NCI-H82 (cell line): ENCODE measurements at regions not wholly inside any gene's neighbourhood (a gene's known extent, or its start where the extent isn't known, plus 50 kb on each side); places are given as distances from the start of the nearest gene placed in this dataset.

Experiments
- DNase-seq: peaks from one replicate; lab custom pipeline; 2025; lab: John Stamatoyannopoulos, UW

- DNase-seq: no peak
These were observed 281.9 kb upstream of the FN1 start for GRCh38 chr2:215717501-215718381.

- DNase-seq: no peak
These were observed 281.1 kb upstream of the FN1 start for GRCh38 chr2:215716956-215717355.

GRCh38 chr2:215712871-215713790 is 277.3 kb upstream of the FN1 start:
- DNase-seq: peak; percentile 46

GRCh38 chr2:215712219-215712868 is 276.5 kb upstream of the FN1 start:
- peak; percentile 46 for DNase-seq

- DNase-seq: no peak
These were observed 275.7 kb upstream of the FN1 start for GRCh38 chr2:215711471-215712034.

- no peak for DNase-seq
These were observed 271.7 kb upstream of the FN1 start for GRCh38 chr2:215707608-215708007.

GRCh38 chr2:215705771-215706361 is 270.0 kb upstream of the FN1 start:
- DNase-seq: peak; percentile 97

- no peak for DNase-seq
These were observed 269.4 kb upstream of the FN1 start for GRCh38 chr2:215705281-215705680.

- DNase-seq: no peak
These were observed 266.4 kb upstream of the FN1 start for GRCh38 chr2:215702116-215702902.

GRCh38 chr2:215699700-215700538 is 264.1 kb upstream of the FN1 start:
- DNase-seq: no peak

GRCh38 chr2:215699018-215699417 is 263.1 kb upstream of the FN1 start:
- no peak for DNase-seq

- DNase-seq: no peak
These were observed 262.7 kb upstream of the FN1 start for GRCh38 chr2:215698566-215698965.

- no peak for DNase-seq
These were observed 261.6 kb upstream of the FN1 start for GRCh38 chr2:215697496-215697895.

- DNase-seq: no peak
These were observed 261.1 kb upstream of the FN1 start for GRCh38 chr2:215697003-215697402.

GRCh38 chr2:215695861-215696260 is 260.0 kb upstream of the FN1 start:
- no peak for DNase-seq

GRCh38 chr2:215693999-215694580 is 258.2 kb upstream of the FN1 start:
- no peak for DNase-seq

GRCh38 chr2:215693193-215693998 is 257.5 kb upstream of the FN1 start:
- no peak for DNase-seq

- no peak for DNase-seq
These were observed 256.7 kb upstream of the FN1 start for GRCh38 chr2:215692387-215693079.
